Psoas muscle (tissue), 7 donors: ENCODE measurements at regions not wholly inside any gene's neighbourhood (a gene's known extent, or its start where the extent isn't known, plus 50 kb on each side); places are given as distances from the start of the nearest gene placed in this dataset.

Experiments used
- ATAC-seq, 4 donors: fragments of 200-7000 bp; cut with Tn5 transposase; one replicate each; pipeline ENCODE4 v1.9.1; 2020; ENCODE audit warnings: moderate library complexity in 3 of 4, mild to moderate bottlenecking in 2 of 4
- DNase-seq, 2 donors: peaks; one replicate each; pipeline ENCODE4 v3.0.0-alpha.2; 2020
- H3K27ac ChIP-seq: fragments of 200-600 bp; one replicate; pipeline ENCODE4 v1.8.0; 2022
- H3K27me3 ChIP-seq, 3 donors: fragments of 200-600 bp in 1 of 3; one replicate each; pipeline versions ENCODE4 v1.6.1 to v1.8.0; 2013 to 2022; ENCODE audit warnings: low read length in 2 of 3, mild to moderate bottlenecking in 2 of 3, moderate library complexity in 1 of 3; ENCODE audit not compliant: insufficient read depth in 3 of 3
- H3K36me3 ChIP-seq, 2 donors: fragments of 200-600 bp in 1 of 2; one replicate each; pipeline versions ENCODE4 v1.6.1 to v1.8.0; 2013 to 2022; ENCODE audit warnings: low read depth in 1 of 2, mild to moderate bottlenecking in 1 of 2, moderate library complexity in 1 of 2; ENCODE audit not compliant: insufficient read depth in 1 of 2
- H3K4me1 ChIP-seq: fragments of 200-600 bp; one replicate; pipeline ENCODE4 v1.8.0; 2022
- H3K4me3 ChIP-seq: fragments of 200-600 bp; one replicate; pipeline ENCODE4 v1.8.0; 2022; ENCODE audit warnings: mild to moderate bottlenecking
- H3K9me3 ChIP-seq: fragments of 200-600 bp; one replicate; pipeline ENCODE4 v1.8.0; 2022
- CTCF ChIP-seq: fragments of 200-600 bp; IDR thresholded peaks from one replicate; pipeline ENCODE4 v1.8.0; 2022; ENCODE audit warnings: antibody characterized with exemption
- WGBS, 3 donors: extraction: QIAGEN DNeasy Blood & Tissue Kit; methylation state at CpG; one replicate each; pipeline versions ENCODE4 v1.1.6 to v1.1.7; 2013; 5-methylcytosine and 5-hydroxymethylcytosine counted together
- intact Hi-C, 2 donors: fragments of 100-400 bp; cut with DNase I; formaldehyde crosslinking; loops; one replicate each; pipeline versions ENCODE4 v1.11.0 to v1.14.2; 2022
- donor health status: healthy with polysubstance abuse.
- donor health status: DM: no; HTN: no; CAD: no; lungs with moderate emphysema.
- donor health status: Bipolar disorder and iron deficiency.
- donor health status: healthy.
- donor health status: DM: yes; HTN: yes; CAD: no.
- donor health status: DM: no; HTN: no; CAD: no.
- donor health status: DM: yes; HTN: yes; CAD: no.

DNA sequence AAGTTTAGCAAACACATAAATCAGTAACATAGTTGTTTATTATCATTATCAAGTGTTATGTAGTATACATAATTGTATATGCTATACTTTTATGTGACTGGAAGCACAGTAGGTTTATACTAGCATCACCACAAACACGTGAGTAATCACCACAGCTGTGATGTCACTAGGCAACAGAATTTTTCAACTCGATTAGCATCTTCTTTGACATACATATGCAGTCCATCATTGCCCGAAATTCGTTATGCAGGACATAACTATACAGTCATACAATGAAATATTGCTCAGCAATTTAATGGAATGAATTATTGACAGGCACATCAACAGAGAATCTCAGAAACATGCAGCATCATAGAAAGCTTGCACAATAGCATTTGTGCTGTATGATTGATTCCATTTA lies 77.7 kb downstream of the LSM5 start:
- intact Hi-C loops: no loop called here
- Histone ChIP-seq H3K9me3 (no peaks in the 10 kb centered on the region), H3K36me3 (no peaks in the 10 kb centered on the region), H3K27me3 (no peaks in the 10 kb centered on the region), H3K4me1 (no peaks in the 10 kb centered on the region), H3K27ac (no peak overlapping the region), H3K4me3 (no peak overlapping the region)
- no peak for ATAC-seq
- no peak for TF ChIP-seq CTCF
- WGBS, 3 donors: 64 to 75% (median 66%) methylated on average over 4 of the region's 4 CpGs
- no peak for DNase-seq

DNA sequence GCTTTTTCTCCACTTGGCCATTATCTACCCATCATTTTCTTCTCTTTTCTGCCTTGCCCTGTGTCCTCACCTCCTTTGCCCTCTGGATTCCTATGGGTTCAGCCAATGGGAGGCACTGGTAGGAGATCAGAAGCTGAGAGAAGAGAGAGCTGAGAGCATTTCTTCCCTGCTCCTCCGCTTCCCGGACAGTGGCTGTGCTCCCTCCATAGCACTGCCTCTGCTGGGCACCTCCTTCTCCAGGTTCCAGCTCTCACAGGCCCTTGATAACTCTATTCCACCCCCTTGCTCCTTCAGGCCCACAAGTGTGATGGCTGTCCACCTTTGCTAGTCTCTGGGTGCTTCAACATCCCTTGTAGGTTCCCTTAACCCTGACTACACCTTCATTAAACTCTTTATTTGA lies 79.6 kb downstream of the LSM5 start:
- Histone ChIP-seq H3K27me3 (no peaks in the 10 kb centered on the region), H3K36me3 (no peaks in the 10 kb centered on the region), H3K4me1 (no peaks in the 10 kb centered on the region), H3K9me3 (no peaks in the 10 kb centered on the region), H3K27ac (no peak overlapping the region), H3K4me3 (no peak overlapping the region)
- ATAC-seq (no peak), DNase-seq (no peak)
- TF ChIP-seq CTCF: no peak
- WGBS, 3 donors: 66 to 82% (median 81%) methylated on average over 2 of the region's 2 CpGs
- intact Hi-C loops: no loop called here

- no peak for ATAC-seq
- Histone ChIP-seq H3K4me1 (no peaks in the 10 kb centered on the region), H3K36me3 (no peaks in the 10 kb centered on the region), H3K4me3 (no peak overlapping the region), H3K27ac (no peak overlapping the region), H3K27me3 (no peaks in the 10 kb centered on the region), H3K9me3 (no peaks in the 10 kb centered on the region)
- no peak for DNase-seq
- intact Hi-C loops: no loop called here
- no peak for TF ChIP-seq CTCF
- WGBS, 3 donors: 0 to 38% (median 23%) methylated on average over 1 of the region's 1 CpG
Observed at GRCh38 chr7:32406386-32406785, 83.8 kb downstream of the LSM5 start.

DNA sequence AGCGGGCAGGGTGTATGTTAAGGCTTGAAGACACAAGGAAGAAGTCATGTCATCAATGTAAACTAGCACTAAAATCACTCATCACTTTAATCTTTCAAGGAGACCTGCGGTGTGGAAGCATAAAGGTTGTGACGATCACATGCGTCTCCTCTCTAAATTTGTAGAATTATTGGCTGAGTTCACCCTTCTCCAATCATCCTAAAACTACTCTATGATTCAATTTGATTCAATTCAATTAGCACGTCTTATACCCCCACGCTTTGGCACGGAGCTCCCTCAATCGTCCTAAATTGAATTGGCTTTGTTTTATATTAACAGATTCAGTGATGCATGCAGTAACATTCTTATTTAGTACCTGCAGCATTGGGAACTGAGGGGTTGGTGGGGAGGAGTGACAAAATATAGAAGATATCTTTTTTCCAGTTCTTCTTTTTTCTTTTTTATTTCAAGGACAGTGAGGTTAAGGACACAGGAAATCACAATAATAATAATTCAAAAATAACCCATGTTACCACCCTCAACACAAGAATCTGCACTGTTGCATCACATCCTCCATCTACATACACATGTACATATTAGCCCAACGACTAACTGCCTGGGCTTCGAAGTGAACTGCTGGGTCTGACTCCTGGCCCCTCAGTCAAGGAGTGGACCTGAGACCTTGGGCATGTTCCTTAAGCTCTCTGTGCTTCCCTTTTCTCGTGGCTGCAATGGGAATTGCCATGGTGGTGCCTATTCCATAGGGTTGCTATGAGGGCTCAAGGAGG lies 86.5 kb downstream of the LSM5 start:
- H3K27me3 ChIP-seq: no peaks in the 10 kb centered on the region
- intact Hi-C loops: no loop called here
- no peak overlapping the region for H3K27ac ChIP-seq
- no peak for TF ChIP-seq CTCF
- ATAC-seq: no peak
- no peaks in the 10 kb centered on the region for H3K4me1 ChIP-seq
- no peak overlapping the region for H3K4me3 ChIP-seq
- WGBS, 3 donors: 72 to 79% (median 73%) methylated on average over 11 of the region's 11 CpGs
- no peaks in the 10 kb centered on the region for H3K9me3 ChIP-seq
- H3K36me3 ChIP-seq: no peaks in the 10 kb centered on the region
- DNase-seq: no peak

DNA sequence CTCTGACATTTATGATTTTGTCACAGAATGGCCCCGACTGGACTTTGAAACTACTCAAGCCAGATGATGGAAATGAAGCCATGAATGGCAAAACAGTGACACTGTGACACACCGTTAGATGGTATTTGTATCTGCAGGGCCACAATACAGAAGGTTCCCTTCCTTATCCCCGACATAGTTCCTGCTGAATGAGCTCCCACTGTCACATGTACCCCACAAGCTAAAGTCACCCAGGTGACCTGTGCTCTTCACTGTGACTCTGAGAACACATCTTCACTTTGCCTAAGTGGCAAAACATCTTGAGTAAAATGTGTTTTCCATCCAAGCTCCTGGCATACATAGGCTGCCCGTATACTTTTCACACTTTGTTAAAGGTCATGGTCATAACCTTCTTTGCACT lies 89.5 kb downstream of the LSM5 start:
- intact Hi-C loops: no loop called here
- no peaks in the 10 kb centered on the region for H3K36me3 ChIP-seq
- no peaks in the 10 kb centered on the region for H3K4me1 ChIP-seq
- no peak for ATAC-seq
- H3K27ac ChIP-seq: no peak overlapping the region
- no peak overlapping the region for H3K4me3 ChIP-seq
- no peak for DNase-seq
- 65 to 76% (median 71%) methylated on average over 4 of the region's 4 CpGs for WGBS, 3 donors
- H3K27me3 ChIP-seq: no peaks in the 10 kb centered on the region
- no peaks in the 10 kb centered on the region for H3K9me3 ChIP-seq
- no peak for TF ChIP-seq CTCF
